ENCODE measurements at regions not wholly inside any gene's neighbourhood (a gene's known extent, or its start where the extent isn't known, plus 50 kb on each side); places are given as distances from the start of the nearest gene placed in this dataset.

GRCh38 chr7:106196460-106197021 lies 84.4 kb upstream of the SYPL1 start:
- TF ChIP-seq CTCF (IDR thresholded peaks at IDR 0.05; ENCODE audit: low read depth, low read length) (no peak), POLR2A (IDR thresholded peaks at IDR 0.05; ENCODE audit: extremely low read depth, insufficient read length) (no peak)
